ENCODE measurements at regions not wholly inside any gene's neighbourhood (a gene's known extent, or its start where the extent isn't known, plus 50 kb on each side); places are given as distances from the start of the nearest gene placed in this dataset.
A peak's percentile ranks its signal among the peaks of the same experiment; 100 is the strongest.
"Not testable (repeated sequence)": the region's sequence is repeated elsewhere in the genome, so short reads cannot be mapped to it uniquely, and the experiment has no call there.

DNA sequence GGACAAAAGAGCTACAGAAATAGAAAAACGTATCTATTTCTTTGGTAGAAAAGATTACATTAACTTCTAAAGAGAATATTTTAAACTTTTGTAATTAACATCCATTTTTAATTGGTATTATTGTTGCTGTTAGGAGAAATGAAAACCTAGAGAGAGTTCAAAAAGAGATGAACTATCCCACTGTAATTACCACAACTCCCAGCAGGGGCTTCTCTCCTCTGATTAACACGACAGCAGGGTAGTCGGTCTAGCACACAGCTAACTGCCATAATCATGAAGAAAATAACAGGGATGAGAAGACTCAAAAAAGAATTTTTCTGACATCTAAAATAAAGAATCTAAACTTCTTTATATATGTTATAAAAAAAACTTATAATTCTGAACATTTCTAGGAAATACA lies 86.2 kb upstream of the CDH9 start:
- TF ChIP-seq, protein P1, sequence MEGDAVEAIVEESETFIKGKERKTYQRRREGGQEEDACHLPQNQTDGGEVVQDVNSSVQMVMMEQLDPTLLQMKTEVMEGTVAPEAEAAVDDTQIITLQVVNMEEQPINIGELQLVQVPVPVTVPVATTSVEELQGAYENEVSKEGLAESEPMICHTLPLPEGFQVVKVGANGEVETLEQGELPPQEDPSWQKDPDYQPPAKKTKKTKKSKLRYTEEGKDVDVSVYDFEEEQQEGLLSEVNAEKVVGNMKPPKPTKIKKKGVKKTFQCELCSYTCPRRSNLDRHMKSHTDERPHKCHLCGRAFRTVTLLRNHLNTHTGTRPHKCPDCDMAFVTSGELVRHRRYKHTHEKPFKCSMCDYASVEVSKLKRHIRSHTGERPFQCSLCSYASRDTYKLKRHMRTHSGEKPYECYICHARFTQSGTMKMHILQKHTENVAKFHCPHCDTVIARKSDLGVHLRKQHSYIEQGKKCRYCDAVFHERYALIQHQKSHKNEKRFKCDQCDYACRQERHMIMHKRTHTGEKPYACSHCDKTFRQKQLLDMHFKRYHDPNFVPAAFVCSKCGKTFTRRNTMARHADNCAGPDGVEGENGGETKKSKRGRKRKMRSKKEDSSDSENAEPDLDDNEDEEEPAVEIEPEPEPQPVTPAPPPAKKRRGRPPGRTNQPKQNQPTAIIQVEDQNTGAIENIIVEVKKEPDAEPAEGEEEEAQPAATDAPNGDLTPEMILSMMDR (IDR thresholded peaks at IDR 0.05; ENCODE audit: low read depth, low read length), result peak; percentile 67
- no peak overlapping the region for H3K4me3 ChIP-seq (ENCODE audit: low read depth, low read length)

DNA sequence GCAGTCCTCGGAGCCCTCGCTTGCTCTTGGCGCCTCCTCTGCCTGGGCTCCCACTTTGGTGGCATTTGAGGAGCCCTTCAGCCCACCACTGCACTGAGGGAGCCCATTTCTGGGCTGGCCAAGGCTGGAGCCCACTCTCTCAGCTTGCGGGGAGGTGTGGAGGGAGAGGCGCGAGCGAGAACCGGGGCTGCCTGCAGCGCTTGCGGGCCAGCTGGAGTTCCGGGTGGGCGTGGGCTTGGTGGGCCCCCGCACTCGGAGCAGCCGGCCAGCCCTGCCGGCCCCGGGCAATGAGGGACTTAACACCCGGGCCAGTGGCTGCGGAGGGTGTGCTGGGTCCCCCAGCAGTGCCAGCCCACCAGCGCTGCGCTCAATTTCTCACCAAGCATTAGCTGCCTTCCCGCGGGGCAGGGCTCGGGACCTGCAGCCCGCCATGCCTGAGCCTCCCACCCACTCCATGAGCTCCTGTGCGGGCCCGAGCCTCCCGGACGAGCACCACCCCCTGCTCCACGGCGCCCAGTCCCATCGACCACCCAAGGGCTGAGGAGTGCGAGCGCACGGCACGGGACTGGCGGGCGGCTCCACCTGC lies 81.4 kb upstream of the CDH9 start:
- H3K4me3 ChIP-seq (ENCODE audit: low read depth, low read length), result not testable (repeated sequence)

DNA sequence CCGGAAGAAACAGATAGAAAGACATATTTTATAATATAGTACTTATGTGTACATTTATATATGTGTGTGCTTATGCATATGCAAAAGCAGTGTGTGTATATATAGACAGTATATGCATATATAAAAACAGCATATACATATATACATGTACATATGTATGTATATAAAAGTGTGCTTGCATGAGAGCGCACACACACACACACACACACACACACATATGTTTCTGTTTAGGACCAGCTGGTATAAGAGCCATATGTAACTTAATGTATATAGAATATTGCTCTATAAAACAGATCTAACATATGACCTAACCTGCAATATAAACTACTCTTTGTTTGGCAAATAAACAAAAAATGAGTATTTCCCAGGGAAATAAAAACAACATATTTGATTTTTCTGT lies 65.1 kb upstream of the CDH9 start:
- TF ChIP-seq, protein P1 (IDR thresholded peaks at IDR 0.05; ENCODE audit: low read depth, low read length), result no peak
- H3K4me3 ChIP-seq (ENCODE audit: low read depth, low read length), result no peak overlapping the region

DNA sequence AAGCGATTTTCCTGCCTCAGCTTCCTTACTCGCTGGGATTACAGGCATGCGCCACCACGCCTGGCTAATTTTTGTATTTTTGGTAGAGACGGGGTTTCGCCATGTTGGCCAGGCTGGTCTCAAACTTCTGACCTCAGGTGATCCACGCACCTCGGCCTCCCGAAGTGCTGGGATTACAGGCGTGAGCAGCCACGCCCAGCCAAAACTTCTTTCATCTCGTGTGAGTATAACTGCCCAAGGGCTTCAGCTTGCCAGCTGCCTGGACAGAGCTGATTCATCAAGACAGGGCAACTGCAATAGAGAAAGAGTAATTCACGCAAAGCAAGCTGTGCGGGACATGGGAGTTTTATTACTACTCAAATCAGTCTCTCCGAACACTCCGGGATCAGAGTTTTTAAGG lies 57.4 kb upstream of the CDH9 start:
- H3K4me3 ChIP-seq (ENCODE audit: low read depth, low read length), result not testable (repeated sequence)

DNA sequence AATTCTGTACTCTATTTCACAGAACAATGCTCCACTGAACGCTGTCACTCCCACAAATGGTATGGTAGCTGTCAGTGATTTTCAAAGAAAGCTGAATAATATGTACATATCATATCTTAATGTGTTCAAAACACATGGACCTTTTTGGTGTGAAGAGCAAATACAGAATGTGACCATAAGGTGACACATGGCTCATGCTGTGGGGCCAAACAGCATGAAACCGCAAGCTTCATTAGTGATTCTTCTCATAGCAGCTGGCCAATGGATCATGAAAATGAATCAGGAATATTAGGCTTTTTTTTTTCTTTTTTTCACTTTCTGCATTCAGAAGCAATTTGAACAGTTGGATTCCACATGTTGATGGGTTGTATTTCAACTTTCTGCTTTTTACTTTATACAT lies 54.9 kb upstream of the CDH9 start:
- H3K4me3 ChIP-seq (ENCODE audit: low read depth, low read length), result no peak overlapping the region

DNA sequence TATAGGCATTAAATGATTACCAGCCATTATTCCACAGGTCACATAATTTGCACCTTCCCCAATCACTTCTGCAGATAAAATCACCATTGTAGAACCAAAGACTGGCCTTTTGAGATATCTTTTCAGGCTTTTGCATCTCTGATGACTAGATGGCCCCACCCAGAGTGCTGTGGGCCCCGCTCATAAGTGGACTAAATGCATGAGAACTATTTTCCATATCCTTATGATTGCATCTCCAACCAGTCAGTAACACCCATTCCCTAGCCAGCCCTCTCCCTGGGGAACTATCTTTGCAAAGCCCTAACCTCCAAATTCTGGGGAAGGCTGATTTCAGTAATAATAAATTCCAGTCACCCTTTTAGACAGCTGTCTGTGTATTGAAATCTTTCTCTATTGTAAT lies 53.5 kb upstream of the CDH9 start:
- H3K4me3 ChIP-seq (ENCODE audit: low read depth, low read length), result no peak overlapping the region
- TF ChIP-seq, protein P1 (IDR thresholded peaks at IDR 0.05; ENCODE audit: low read depth, low read length), result no peak

More for the DNA sequence above, 54.9 kb upstream of the CDH9 start:
- TF ChIP-seq, protein P1 (IDR thresholded peaks at IDR 0.05; ENCODE audit: low read depth, low read length), result no peak

DNA sequence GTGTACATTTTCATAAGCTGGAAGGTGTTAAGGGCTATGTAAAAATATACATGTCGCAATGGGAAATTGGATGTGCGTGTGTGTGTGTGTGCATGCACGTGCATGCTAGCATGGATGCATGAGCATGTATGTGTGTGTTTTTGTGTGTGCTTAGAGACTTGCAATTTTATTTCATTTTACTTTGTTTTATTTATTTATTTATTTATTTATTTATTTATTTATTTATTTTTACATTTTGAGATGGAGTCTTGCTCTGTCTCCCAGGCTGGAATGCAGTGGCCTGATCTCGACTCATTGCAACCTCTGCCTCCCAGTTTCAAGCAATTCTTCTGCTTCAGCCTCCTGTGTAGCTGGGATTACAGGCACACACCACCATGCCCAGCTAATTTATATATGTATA lies 50.4 kb upstream of the CDH9 start:
- not testable (repeated sequence) for H3K4me3 ChIP-seq (ENCODE audit: low read depth, low read length)

Data from WI38 (cell line).